Testis (tissue), 2 donors: ENCODE measurements at regions not wholly inside any gene's neighbourhood (a gene's known extent, or its start where the extent isn't known, plus 50 kb on each side); places are given as distances from the start of the nearest gene placed in this dataset.

Source experiments
- CTCF ChIP-seq, 3 experiments: fragments of 450-650 bp in 2 of 3; fragments of 200-600 bp in 1 of 3; sonication (generic) in 1 of 3; IDR thresholded peaks; one replicate each; pipeline ENCODE4 v1.5.1; 2016 to 2019; ENCODE audit warnings: antibody characterized with exemption in 3 of 3, mild to moderate bottlenecking in 2 of 3, moderate library complexity in 1 of 3
- POLR2A ChIP-seq: fragments of 450-650 bp; IDR thresholded peaks from one replicate; pipeline ENCODE4 v1.6.1; 2017; ENCODE audit warnings: antibody characterized with exemption, mild to moderate bottlenecking, moderate library complexity

- TF ChIP-seq CTCF (IDR thresholded peaks at IDR 0.05) (no peak), POLR2A (no peak)
Measured at GRCh38 chr12:116385486-116386217, 108.2 kb upstream of the MED13L start.
